HT-29 (cell line): ENCODE measurements at regions not wholly inside any gene's neighbourhood (a gene's known extent, or its start where the extent isn't known, plus 50 kb on each side); places are given as distances from the start of the nearest gene placed in this dataset.
A peak's percentile ranks its signal among the peaks of the same experiment; 100 is the strongest.
"Not testable (repeated sequence)": the region's sequence is repeated elsewhere in the genome, so short reads cannot be mapped to it uniquely, and the experiment has no call there.

ENCODE experiments used
- DNase-seq: peaks from one replicate; pipeline ENCODE4 v3.0.0-alpha.2; 2015; ENCODE audit warnings: low spot score

GRCh38 chr6:140774080-140774505, 1358.6 kb upstream of the GJE1 start:
- DNase-seq, result no peak

DNA sequence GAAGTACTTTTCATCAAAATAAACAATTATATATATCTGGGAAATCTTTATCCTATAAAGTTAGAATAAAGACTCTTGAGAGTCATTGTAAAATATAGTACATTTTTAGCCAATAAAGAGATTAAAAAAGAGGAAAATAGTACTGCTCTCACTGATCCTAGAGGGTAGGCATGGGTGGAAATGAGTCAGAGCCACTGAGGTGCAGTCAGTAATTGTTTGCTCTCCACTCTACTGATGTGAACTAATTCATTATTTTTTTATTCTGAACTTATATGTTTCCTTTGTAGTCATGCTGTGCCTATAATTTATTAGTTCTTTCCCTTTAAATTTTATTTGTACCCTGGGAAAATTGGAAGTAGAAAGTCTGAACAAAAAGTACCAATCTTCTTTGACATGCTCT, 1359.4 kb upstream of the GJE1 start:
- DNase-seq, result no peak

DNA sequence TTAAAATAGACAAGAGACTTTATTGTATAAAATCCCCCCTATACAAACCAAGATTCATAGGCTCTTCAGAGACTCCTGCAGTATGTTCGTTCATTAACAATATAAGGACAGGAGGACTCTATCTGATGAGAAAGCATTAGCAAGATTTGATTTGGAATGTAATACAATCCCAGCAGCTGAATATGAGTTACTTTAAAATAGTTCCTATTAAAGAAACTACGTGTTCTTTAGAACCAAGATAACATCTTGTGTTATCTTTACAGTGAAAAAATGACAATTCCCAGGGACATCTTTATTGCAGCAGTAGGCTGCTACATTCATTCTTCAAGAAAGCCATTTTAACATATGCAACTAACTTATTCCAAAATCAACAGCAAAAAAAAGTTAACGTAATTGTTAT, 1360.1 kb upstream of the GJE1 start:
- DNase-seq, result no peak

DNA sequence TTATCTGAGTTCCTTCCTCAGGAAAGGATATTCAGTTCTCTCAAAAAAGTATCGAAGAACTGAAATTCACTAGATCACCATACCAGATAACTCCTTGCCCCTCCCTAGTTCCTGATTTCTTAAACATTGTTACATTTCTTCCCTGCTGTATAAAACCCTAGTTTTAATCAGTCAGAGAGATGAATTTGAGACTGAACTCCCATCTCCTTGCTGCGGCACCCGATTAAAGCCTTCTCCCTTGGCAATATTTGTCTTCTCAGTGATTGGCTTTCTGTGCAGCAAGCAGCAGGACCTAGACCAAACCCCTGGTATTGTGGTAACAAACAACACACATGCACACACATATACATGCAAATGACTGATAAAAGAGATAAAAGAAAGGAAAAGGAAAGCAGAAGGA, 1364.6 kb upstream of the GJE1 start:
- no peak for DNase-seq

DNA sequence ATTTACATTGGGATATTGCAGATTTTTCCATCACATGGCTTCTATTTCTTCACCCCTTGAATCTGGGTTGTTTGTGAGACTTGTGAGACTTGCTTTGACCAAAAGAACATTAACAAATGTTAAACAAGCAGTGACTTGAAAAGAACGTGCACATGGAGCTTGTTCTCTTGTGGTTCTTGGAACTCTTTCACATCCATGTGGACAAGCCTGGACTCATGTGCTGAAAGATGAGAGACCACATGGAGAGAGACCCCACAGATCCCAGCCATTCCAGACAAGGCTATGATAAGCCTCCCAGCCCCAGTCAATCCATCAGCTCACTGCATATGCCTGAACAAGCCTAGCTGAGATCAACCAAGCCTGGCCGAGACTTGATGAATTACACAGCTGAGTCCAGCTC, 1365.7 kb upstream of the GJE1 start:
- DNase-seq, result no peak

GRCh38 chr6:140758169-140758877, 1374.4 kb upstream of the GJE1 start:
- DNase-seq, result no peak

DNA sequence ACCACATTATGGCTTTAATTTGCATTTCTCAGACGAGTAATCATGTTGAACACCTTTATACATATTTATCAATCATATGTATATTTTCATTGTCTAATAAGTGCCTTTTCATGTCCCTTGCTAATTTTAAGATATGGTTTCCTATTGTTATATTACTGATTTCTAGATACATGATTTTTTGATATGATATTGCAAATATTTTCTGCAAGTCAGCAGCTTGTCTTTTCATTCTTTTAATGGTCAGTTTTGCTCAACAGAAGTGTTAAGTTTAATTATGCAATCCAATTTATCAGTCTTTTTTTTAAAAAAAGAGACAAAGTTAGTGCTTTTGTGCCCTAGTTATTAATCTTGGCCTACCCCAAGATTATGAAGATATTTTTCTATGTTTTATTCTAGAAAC, 1377.8 kb upstream of the CITED2 start:
- no peak for DNase-seq

GRCh38 chr6:140747114-140747513, 1372.7 kb upstream of the CITED2 start:
- no peak for DNase-seq

DNA sequence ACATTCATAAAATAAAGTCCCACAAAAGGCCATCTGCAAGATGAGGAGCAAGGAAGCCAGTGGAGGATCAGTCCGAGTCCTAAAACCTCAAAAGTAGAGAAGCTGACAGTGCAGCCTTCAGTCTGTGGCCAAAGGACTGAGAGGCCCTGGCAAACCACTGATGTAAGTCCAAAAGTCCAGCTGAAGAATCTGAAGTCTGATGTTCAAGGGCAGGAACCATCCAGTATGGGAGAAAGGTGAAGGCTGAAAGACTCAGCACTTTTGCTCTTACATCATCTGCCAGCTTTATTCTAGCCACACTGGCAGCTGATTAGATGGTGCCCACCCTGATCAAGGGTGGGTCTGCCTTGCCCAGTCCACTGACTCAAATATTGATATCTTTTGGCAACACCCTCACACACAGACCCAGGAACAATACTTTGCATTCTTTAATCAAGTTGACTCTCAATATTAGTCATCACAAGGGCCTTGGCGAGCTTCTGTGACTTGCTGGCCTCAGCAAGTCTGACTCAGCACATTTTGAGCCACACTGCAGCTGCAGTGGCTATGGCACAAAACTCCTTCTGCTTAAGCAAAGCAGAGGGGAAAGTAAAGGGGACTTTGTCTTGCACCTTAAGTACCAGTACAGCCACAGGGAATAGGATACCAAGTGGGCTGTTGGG, 1370.3 kb upstream of the CITED2 start:
- DNase-seq, result peak; percentile 10

DNA sequence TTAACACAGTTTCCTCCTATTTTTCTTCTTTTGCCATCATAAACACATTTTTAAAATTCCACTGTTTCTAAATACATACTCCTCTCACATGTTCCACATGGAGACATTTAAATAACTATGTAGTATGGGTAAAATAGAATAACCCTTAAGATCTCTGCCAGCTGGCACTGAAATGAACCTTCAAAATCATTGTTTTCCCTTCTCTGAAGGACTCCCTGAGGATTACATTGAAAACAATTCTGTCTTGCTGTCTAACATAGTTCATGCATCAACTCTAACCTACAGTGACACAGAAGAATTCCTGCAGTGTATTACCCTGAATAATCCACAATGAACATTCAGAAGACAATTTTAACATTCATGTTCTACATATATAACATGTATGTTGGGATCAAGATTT, 1361.8 kb upstream of the CITED2 start:
- no peak for DNase-seq

DNA sequence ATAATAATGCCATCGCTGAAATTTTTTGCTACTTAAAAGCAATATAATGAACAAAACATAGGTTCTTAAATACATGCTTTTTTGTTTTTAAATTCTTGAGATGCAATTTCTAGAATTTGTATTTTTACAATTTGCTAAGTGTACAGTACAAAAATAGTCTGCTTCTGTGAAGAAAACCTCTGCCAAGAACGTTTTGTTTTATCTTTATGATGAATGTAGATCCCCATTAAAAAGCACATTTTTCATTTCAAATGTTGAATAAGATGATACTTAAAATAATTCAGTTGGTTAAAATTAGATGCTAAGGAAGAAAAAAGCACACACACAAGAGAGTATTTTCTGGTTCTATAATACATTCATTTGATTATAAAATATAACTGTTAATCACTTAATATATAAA, 1358.5 kb upstream of the CITED2 start:
- no peak for DNase-seq

DNA sequence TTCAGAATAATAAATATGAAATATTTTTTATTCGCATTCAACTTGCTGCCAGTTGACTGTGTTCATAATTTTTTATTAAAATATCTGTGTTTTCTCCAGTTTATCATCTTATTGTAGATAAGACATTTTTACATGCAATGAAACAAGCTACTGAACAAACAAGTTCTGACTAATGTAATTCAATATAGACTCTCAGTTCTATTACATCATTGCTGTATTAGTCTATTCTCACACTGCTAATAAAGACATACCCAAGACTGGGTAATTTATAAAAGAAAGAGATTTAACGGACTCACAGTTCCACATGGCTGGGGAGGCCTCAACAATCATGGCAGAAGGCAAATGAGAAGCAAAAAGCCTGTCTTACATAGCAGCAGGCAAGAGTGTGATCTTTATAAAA, 1357.7 kb upstream of the CITED2 start:
- no peak for DNase-seq

DNA sequence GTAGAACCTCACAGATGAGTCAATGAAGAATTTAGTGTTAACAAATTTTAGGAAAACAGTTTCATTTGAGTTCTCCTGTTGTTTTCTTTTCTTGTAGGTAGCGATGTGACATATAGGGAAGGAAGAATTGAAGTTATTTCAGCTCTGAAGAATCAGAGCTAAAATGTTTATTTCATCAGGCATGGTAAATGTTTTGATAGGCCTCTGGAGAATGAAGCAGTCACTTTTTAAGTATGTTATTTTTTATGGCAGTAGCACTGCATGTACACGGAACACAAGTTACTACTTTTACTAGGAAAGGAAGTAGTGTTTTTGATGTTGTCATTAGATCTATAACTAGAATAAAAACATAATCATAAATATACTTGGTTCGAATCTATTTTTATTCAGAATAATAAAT, 1357.3 kb upstream of the CITED2 start:
- DNase-seq, result no peak

DNA sequence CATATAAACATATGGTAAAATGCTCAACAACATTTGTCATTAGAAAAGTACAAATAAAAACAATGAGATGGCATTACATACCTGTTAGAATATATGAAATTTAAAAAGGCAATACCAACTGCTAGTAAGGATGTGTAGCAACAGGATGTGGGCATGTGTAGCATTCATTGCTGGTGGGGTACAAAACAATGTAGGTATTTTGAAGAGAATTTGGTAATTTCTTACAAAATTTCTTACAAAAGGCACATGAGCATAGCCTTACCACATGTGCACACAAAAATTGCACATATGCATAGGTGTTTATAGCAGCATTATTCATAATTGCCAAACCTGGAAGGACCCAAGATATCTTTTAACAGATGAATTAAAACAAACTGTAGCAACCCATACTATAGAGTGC, 1355.1 kb upstream of the CITED2 start:
- no peak for DNase-seq

- no peak for DNase-seq
Observed at GRCh38 chr6:140718021-140718420, 1343.6 kb upstream of the CITED2 start.

- no peak for DNase-seq
Observed at GRCh38 chr6:140713495-140713894, 1339.0 kb upstream of the CITED2 start.

DNA sequence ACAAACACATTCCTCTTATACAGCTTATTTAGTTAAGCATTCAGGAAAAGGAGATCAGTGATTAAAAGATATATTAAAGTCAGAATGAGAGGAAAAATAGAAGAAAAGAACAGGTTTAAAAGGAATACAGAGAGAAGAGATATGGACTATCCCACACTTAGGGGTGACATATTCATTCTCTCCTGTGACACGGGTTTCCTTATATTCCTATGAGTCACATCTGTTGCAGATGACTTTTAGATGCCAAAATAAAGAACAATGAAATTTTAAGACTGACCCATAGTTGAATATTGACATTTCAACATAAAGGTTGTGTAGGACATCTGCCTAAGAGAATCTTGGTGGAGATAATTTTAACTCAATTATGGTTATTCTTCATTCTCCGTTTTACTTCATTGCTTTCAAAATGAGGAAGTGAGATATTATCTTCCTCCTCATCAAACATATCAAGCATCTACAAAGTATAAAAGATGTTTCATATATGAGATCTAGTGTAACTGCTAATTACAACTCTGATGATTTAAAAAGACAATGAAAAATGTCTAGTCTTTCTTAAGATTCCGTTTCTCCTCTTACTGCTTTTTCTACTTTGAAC, 1336.7 kb upstream of the CITED2 start:
- DNase-seq, result peak; percentile 5

DNA sequence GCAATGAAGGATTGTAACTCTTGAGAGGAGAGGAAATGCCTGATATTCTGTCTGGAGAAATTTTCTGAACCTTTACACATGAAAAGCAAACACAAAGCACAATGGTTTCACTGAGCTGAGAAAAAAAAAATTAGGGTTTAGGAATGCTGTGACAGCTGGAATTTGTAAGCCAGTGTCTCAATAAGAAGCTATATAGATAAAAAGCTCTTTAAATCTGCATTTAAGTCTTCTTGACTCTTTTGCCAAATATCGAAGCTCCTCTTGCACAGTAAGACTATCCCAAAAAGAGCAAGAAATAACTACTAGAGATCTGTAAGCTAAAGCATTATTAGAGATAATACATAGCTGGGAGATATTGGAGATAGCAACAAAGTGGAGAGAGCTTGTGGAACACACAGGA, 1334.0 kb upstream of the CITED2 start:
- no peak for DNase-seq

- not testable (repeated sequence) for DNase-seq
Observed at GRCh38 chr6:140704008-140704407, 1329.6 kb upstream of the CITED2 start.

DNA sequence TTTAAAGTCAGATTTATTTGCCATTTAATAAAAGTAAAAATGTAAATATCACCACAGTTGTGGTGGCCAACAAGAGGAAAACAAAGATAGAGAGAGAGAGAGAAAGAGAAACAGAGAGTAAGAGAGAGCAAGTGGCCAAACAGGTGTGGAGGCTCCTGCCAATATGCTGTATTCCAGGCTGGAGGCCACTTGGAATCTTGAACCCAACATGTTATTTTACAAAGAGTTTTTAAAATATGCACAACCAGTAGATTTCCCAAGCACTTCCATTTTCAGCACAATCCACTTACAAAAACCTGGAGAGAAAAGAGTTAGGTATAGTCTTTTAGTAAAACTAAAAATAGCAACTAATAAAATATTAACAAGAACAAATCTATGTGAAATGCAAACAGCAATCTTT, 1323.1 kb upstream of the CITED2 start:
- no peak for DNase-seq

DNA sequence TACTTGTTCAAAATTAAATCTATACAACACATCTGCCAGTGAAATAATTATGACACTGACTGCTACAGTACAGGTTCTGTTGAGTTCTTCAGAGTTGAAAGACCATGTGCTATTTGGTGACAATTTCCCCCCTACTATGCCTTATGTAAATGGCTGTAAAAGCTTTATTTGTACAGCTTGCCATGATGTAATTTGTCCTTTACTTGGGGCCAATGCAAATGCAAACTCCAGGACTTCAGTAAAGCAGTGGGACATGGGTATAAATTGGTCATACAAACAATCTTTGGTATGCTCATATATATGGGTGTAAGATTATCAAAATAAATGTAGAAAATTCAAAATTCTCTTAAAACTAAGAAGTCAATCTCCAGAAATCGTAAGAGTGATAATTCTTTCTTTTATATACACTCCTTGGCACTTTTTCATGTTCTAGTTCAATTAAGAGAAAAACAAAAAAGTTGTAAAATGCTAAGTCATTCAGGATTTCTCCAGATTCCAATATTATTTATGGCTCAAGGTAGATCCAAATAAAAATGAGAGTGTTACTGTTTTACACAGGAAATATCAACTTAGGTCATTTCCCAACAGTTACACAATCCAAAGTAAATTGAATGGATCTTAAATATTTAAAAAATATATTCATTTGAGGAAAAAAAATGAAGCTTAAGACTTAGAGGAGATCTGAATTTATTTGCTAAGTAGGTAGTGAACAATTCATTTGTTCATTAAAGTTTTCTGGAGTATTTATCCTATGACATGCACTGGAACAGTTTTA, 1310.5 kb upstream of the CITED2 start:
- no peak for DNase-seq

- no peak for DNase-seq
Observed at GRCh38 chr6:140677781-140678528, 1303.5 kb upstream of the CITED2 start.
